ENCODE measurements at regions not wholly inside any gene's neighbourhood (a gene's known extent, or its start where the extent isn't known, plus 50 kb on each side); places are given as distances from the start of the nearest gene placed in this dataset.

DNA sequence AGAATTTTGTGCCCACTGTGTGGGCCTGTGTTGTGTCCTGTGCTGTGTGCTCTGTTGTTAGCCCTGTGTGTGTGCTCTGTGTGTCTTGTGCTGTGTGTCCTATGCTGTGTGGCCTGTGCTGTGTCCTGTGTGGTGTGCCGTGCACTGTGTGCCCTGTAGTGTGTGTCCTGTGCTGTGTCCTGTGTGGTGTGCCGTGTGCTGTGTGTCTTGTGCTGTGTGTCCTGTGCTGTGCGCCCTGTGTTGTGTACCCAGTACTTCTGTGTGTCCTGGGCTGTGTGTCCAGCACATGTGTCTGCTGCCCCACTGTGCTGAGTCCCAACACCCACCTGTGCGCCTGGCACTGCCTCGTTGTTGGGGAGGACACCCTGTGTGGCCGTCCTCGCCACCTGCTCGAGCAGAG lies 53.2 kb upstream of the CHRNA7 start:
- TF ChIP-seq CTCF (IDR thresholded peaks at IDR 0.05; ENCODE audit: insufficient read depth, low read depth, low read length, missing control alignments), result no peak
- no peak overlapping the region for H3K4me3 ChIP-seq (ENCODE audit: low read depth, low read length)
- no peak for DNase-seq (ENCODE audit: low read depth)

DNA sequence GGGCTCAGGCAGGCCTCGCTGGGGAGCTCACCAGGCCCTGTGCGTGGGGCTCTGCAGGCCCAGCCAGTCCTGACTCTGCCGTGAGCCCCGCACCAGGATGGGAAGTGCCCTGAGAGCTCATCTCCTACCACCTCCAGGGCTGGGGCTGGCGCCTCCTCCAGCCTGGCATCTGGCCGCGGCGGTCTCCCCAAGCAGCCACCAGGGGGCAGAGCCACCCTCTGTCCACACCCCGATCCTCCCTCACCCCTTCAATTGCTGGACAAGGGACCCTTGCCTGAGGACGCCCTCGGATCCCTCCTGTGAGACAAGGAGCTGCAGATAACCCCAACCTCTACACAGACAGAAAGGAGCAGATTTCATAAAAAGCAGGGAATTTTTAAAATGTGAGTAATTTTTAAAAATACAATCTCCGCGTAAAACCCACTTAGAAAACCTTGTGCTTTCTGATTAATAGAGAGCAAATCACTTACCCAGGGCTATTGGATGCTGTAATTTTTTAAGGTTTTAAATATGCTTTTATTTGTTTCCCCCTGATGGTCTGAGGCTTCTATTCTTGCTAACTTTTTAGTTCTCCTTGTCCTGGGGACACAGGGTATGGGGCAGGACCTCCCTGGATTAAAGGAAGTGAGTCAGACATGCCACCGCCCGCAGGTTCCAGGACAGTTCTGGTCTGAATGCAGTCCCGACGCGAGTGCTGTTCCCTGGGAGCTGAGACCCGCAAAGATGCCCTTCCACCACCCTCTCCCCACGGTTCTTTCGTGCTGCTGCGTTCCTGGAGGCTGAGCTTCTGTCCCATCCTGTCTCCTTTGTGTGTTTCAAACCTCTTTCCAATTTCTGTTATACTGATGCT lies 52.3 kb upstream of the CHRNA7 start:
- H3K4me3 ChIP-seq (ENCODE audit: low read depth, low read length), result no peak overlapping the region
- peak; percentile 87 for TF ChIP-seq CTCF (IDR thresholded peaks at IDR 0.05; ENCODE audit: insufficient read depth, low read depth, low read length, missing control alignments)
- peak; percentile 57 for DNase-seq (ENCODE audit: low read depth)
